COLO668 (cell line): ENCODE measurements at regions not wholly inside any gene's neighbourhood (a gene's known extent, or its start where the extent isn't known, plus 50 kb on each side); places are given as distances from the start of the nearest gene placed in this dataset.
"Not testable (repeated sequence)": the region's sequence is repeated elsewhere in the genome, so short reads cannot be mapped to it uniquely, and the experiment has no call there.

Experiments used
- DNase-seq: peaks from one replicate; lab custom pipeline; 2025; ENCODE audit not compliant: unreplicated experiment; lab: John Stamatoyannopoulos, UW

- no peak for DNase-seq
Observed at GRCh38 chr5:28632607-28633006, 1594.2 kb upstream of the CDH9 start.

GRCh38 chr5:28603869-28604268 lies 1565.5 kb upstream of the CDH9 start:
- DNase-seq = no peak

GRCh38 chr5:28602429-28602828 lies 1564.0 kb upstream of the CDH9 start:
- DNase-seq = no peak

- not testable (repeated sequence) for DNase-seq
Observed at GRCh38 chr5:28596707-28597106, 1558.3 kb upstream of the CDH9 start.

GRCh38 chr5:28580616-28581015 lies 1542.2 kb upstream of the CDH9 start:
- DNase-seq = no peak

GRCh38 chr5:28576022-28576421 lies 1537.6 kb upstream of the CDH9 start:
- no peak for DNase-seq

GRCh38 chr5:28575368-28575767 lies 1537.0 kb upstream of the CDH9 start:
- DNase-seq = no peak

GRCh38 chr5:28574606-28575005 lies 1536.2 kb upstream of the CDH9 start:
- DNase-seq = no peak

GRCh38 chr5:28567048-28567447 lies 1528.7 kb upstream of the CDH9 start:
- no peak for DNase-seq

- DNase-seq = no peak
Observed at GRCh38 chr5:28561522-28561921, 1523.1 kb upstream of the CDH9 start.

- DNase-seq = no peak
Observed at GRCh38 chr5:28558196-28558595, 1519.8 kb upstream of the CDH9 start.

- no peak for DNase-seq
Observed at GRCh38 chr5:28557114-28557513, 1518.7 kb upstream of the CDH9 start.

GRCh38 chr5:28549588-28549987 lies 1511.2 kb upstream of the CDH9 start:
- DNase-seq = no peak

GRCh38 chr5:28548856-28549255 lies 1510.5 kb upstream of the CDH9 start:
- DNase-seq = no peak

- DNase-seq = no peak
Observed at GRCh38 chr5:28544501-28544900, 1506.1 kb upstream of the CDH9 start.

GRCh38 chr5:28543473-28544098 lies 1505.2 kb upstream of the CDH9 start:
- no peak for DNase-seq

GRCh38 chr5:28542987-28543386 lies 1504.6 kb upstream of the CDH9 start:
- no peak for DNase-seq

- no peak for DNase-seq
Observed at GRCh38 chr5:28523888-28524635, 1485.7 kb upstream of the CDH9 start.

- DNase-seq = no peak
Observed at GRCh38 chr5:28523416-28523815, 1485.0 kb upstream of the CDH9 start.

- no peak for DNase-seq
Observed at GRCh38 chr5:28517691-28518090, 1479.3 kb upstream of the CDH9 start.

- no peak for DNase-seq
Observed at GRCh38 chr5:28516722-28517121, 1478.3 kb upstream of the CDH9 start.

GRCh38 chr5:28512648-28513047 lies 1474.3 kb upstream of the CDH9 start:
- no peak for DNase-seq

GRCh38 chr5:28505121-28505520 lies 1466.7 kb upstream of the CDH9 start:
- no peak for DNase-seq
